Activated CD8-positive, alpha-beta memory T cell treated with anti-CD3 and anti-CD28 coated beads, Interleukin-2, amount 50 U/mL, for 24 hours (primary cell): ENCODE measurements at regions not wholly inside any gene's neighbourhood (a gene's known extent, or its start where the extent isn't known, plus 50 kb on each side); places are given as distances from the start of the nearest gene placed in this dataset.
"Not testable (repeated sequence)": the region's sequence is repeated elsewhere in the genome, so short reads cannot be mapped to it uniquely, and the experiment has no call there.

Experiments used
- DNase-seq: peaks from one replicate; pipeline ENCODE4 v3.0.0-alpha.2; 2020; ENCODE audit errors: extremely low read depth

DNA sequence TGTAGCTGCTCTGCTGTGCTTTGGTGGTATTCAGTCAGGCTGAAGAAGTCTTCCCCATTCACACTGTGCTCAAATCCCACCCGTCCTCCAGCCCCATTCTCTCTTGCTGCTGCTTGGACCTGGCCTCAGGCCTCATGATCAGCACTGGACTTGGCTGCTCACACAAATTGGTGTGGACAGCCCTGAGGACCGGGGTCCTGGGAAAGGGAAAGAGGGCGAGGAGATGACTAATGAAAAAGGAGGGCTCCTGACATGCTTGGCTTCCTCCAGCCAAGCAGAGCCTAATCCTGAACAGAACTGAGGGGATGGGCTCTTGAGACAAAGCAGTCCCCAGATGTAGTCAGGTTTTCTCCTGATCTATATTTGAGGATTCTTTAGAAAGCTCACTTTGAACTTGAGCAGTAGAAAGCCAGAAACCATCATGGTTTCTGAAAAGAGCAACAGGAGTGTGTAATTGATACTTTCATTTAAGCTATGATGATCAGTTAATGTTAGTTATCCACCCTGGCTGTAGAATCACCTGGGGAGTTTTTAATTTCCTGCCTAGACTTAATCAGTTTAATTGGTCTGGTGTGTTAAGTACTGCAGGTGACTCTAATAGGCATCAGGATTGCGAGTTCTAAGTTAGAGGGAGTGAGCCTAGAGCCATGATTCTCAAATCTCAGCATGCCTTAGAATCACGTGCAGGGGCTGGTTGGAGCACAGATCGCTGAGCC, 79.4 kb upstream of the THBS1 start:
- no peak for DNase-seq

- no peak for DNase-seq
Measured at GRCh38 chr15:39502082-39502447, 78.8 kb upstream of the THBS1 start.

DNA sequence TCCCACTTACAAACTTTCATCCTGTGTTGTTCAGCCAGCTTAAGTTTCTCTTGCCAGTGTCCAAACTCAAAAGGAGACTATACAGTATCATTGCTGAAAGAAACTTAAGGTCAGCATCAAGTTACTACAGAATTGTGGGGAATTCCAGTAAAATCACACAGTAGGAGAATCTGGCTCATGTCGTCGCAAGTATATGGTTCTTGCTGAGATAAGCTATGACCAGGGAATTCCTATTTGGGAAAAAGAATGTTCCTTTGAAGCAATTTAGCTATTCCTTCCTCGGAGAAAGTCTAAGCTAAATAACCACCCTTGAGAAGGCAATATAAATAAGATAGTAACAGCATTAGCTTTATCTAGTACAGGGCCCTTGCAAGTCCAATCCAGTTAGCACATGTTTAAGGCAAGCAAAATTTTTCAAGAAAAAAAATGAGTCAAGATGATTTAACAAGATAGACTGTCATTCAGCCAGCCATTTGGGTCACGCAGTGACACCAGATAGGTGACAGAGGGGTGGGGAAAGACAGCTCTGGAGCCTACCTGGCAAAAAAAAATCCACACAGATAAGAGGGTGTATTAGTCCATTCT, 78.2 kb upstream of the THBS1 start:
- DNase-seq, result no peak

- no peak for DNase-seq
Measured at GRCh38 chr15:39503526-39503925, 77.4 kb upstream of the THBS1 start.

DNA sequence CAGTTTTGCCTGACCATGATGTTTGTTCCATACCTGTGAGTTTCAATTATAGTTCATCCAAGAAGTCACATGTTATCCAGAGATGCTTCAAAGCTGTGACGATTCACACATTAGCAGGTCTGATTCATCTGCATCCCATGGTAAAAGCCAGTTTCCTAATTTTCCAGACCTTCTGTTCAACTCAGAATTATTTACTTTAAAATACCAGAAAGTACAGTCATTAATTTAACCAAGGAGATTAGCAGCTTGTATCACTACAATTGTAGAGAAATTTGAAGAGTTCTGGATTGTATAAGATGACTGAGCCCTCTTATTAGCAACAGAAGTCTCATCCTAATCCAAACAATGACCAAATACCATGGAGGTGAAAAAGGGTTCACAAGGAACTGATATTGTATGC, 76.1 kb upstream of the THBS1 start:
- no peak for DNase-seq

DNA sequence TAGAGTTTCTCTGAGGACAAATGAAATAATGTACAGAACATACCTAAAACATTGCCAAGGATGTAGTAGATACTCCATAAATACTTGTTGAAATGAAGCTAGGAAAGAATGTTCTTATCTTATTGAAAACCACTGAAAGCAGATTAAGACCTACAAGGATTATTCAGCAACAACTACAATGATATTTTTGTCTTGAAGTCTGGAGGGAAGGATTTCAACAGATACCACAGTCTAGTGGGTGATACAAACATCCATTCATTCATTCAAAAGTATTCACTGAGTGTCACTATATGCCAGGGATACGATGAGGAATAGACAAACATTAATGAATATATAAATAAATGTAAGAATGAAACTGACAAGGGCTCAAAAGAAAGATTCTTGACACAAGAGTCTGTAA, 74.7 kb upstream of the THBS1 start:
- DNase-seq, result no peak

DNA sequence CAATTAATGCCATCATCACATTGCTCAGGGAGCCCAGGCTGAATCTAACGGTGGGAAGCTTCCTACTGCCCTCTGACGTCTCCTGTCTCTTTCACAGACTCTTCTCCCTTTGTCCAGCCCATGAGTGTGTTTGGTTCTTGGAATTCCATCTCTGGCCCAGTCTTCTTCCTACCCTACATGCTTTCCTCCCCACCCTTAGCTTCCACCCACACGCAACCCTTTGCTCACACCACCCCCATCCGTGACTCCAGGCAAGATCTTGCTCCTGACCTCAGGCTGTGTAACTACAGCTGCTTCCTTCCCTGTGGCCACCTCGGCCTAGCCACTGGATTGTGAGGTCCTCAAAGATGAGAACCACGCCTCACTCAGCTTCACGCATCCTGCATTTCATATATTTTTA, 72.3 kb upstream of the THBS1 start:
- DNase-seq, result no peak

GRCh38 chr15:39510001-39510701, 70.7 kb upstream of the THBS1 start:
- no peak for DNase-seq

GRCh38 chr15:39511000-39511915, 69.6 kb upstream of the THBS1 start:
- DNase-seq, result no peak

GRCh38 chr15:39511916-39512260, 69.0 kb upstream of the THBS1 start:
- no peak for DNase-seq

DNA sequence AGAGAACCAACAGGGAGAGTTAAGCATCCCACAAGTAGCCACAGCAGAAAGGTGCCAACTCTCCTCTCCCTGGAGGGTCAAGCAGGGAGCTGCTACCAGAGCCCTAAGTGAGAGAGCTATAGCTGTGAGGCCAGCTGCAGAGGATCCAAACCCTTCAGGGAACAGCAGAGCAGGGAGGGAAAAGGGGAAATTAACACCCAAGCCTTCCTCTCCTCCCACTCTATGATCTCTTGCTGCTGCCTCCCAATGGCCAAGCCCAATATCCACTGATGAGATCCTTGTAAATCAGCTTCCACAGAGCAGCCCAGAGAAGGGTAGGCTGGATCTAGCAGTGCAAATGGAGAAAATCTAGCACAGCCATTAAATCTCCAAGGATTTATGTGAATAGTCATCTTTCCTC, 68.2 kb upstream of the THBS1 start:
- no peak for DNase-seq

- DNase-seq, result no peak
Measured at GRCh38 chr15:39513936-39514335, 66.9 kb upstream of the THBS1 start.

GRCh38 chr15:39514933-39515332, 65.9 kb upstream of the THBS1 start:
- DNase-seq, result no peak

DNA sequence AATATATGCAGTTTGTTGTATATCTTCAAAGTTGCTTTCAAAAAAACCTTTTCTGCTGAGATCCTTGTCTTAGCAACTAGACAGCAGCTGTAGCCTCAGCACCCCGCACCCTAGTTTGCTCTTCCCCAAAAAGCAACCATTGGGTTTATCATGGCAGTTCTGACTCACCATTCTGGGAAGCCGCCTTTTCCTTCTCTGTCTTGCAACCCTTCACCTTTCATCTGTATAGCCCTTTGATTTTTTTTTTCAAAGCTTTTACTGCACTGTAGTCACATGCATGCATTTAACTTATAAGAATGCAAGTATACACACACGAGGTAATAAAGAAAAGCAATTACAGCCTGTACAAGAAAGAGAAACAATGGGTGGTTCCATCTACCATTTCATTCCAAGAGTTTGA, 65.1 kb upstream of the THBS1 start:
- DNase-seq, result no peak

DNA sequence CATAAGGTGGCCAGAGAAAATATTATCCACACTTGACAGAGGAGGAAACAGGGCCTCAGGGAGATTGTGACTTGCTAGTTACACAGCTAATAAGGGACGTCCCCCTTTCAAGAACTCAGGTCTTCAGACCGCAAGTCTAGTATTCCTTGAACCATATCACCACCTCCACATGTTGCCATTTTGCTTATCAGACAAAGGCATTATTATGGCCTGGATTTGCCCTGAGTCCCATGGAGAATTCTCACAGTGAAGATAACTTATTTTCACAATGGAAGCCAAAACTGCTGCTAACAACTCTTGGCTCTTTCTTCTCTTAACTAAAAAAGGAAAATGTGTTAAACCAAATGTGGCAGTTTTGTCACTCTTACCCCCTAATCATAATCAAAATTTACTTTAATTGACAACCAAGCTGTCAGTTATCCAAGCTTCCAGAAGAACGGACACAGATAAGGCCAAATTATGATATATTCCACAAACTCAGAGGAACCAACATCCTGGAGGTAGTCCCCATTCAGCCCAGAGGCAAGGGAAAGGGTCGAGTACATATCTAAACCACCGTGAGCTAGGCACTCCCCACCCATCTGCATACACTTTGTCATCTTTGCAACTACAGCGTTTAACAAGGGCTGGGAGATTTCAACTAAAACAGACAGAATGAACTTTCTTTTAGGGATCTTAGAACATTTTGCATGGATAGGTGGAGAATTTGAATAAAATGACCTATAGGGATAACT, 63.6 kb upstream of the THBS1 start:
- DNase-seq, result no peak

- DNase-seq, result not testable (repeated sequence)
Measured at GRCh38 chr15:39523968-39524367, 56.9 kb upstream of the THBS1 start.

DNA sequence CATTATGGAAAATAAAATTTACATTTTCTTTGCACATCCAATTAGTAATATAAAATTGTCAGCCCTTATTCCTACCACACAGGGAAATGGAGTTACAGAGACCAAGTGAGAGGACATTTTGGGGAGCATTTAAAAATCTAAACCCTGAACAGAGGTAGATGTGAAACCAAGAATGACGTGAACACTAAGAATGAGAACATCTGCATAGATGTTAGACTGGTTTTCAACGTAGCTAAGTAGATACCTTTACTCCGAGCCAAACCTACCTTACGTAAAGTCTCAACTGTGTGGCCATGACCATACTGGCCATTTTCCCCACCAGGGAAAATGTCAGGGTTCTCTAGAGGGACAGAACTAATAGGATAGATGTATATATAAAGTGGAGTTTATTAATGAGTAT, 51.4 kb upstream of the THBS1 start:
- no peak for DNase-seq

GRCh38 chr15:39530480-39531342, 50.2 kb upstream of the THBS1 start:
- DNase-seq, result no peak
